ENCODE measurements at regions not wholly inside any gene's neighbourhood (a gene's known extent, or its start where the extent isn't known, plus 50 kb on each side); places are given as distances from the start of the nearest gene placed in this dataset.

GRCh38 chr1:79388694-79389361 lies 382.3 kb upstream of the ADGRL4 start:
- TF ChIP-seq EZH2 (IDR thresholded peaks at IDR 0.05; ENCODE audit: insufficient read depth, poor library complexity, severe bottlenecking) (no peak), EZH2phosphoT487 (IDR thresholded peaks at IDR 0.05; ENCODE audit: insufficient read depth, low read depth) (no peak)

Data from GM23248 (cell line).